SU-DHL-6 (cell line): ENCODE measurements at regions not wholly inside any gene's neighbourhood (a gene's known extent, or its start where the extent isn't known, plus 50 kb on each side); places are given as distances from the start of the nearest gene placed in this dataset.

Experiments
- H2AFZ ChIP-seq: fragments of 200-600 bp; sonication (generic); 2 replicates; pipeline ENCODE4 v1.6.1; 2014; ENCODE audit warnings: low read depth, mild to moderate bottlenecking, moderate library complexity, mixed read lengths, antibody characterized with exemption, low read length; ENCODE audit not compliant: severe bottlenecking
- H3F3A ChIP-seq: fragments of 200-600 bp; shearing (Covaris generic); 2 replicates; pipeline ENCODE4 v1.6.0; 2016; ENCODE audit warnings: antibody characterized with exemption, mild to moderate bottlenecking; ENCODE audit not compliant: insufficient read depth
- H3K27ac ChIP-seq: fragments of 200-600 bp; sonication (generic); 2 replicates; pipeline ENCODE4 v1.5.1; 2016; ENCODE audit warnings: low read depth, mild to moderate bottlenecking, low read length, moderate library complexity, mixed read lengths
- H3K27me3 ChIP-seq: fragments of 200-600 bp; sonication (generic), shearing (Covaris generic); 2 replicates; pipeline ENCODE4 v1.6.0; 2014; ENCODE audit warnings: mild to moderate bottlenecking, low read length
- H3K36me3 ChIP-seq: fragments of 200-600 bp; sonication (generic); 2 replicates; pipeline ENCODE4 v1.6.1; 2014; ENCODE audit warnings: mild to moderate bottlenecking, low read length, mixed read lengths
- H3K4me2 ChIP-seq: fragments of 300-600, 200-600 bp; shearing (Covaris generic), sonication (generic); 2 replicates; pipeline ENCODE4 v1.6.0; 2014; ENCODE audit warnings: low read length, low read depth, mild to moderate bottlenecking; ENCODE audit not compliant: poor library complexity, severe bottlenecking
- H3K4me3 ChIP-seq: fragments of 200-600 bp; sonication (generic); 2 replicates; pipeline ENCODE4 v1.5.1; 2014; ENCODE audit warnings: antibody characterized with exemption, low read length, mild to moderate bottlenecking, mixed read lengths; ENCODE audit not compliant: insufficient read depth, poor library complexity, severe bottlenecking
- H3K79me2 ChIP-seq: fragments of 200-600 bp; sonication (generic); 2 replicates; pipeline ENCODE4 v1.6.1; 2014; ENCODE audit warnings: mild to moderate bottlenecking, low read length, moderate library complexity; ENCODE audit not compliant: insufficient read depth
- H3K9ac ChIP-seq: fragments of 200-600 bp; sonication (generic); 2 replicates; pipeline ENCODE4 v1.7.0; 2014; ENCODE audit warnings: mild to moderate bottlenecking, low read length
- H3K9me2 ChIP-seq: fragments of 200-600 bp; sonication (generic); replicated peaks from 2 replicates; pipeline ENCODE4 v1.6.1; 2014; ENCODE audit warnings: low read length; ENCODE audit not compliant: insufficient read depth
- H3K9me3 ChIP-seq: fragments of 200-600 bp; sonication (generic); 2 replicates; pipeline ENCODE4 v1.6.1; 2014; ENCODE audit warnings: low read length, mixed read lengths; ENCODE audit not compliant: insufficient read depth
- H4K20me1 ChIP-seq: fragments of 200-600 bp; sonication (generic); 2 replicates; pipeline ENCODE4 v1.6.1; 2014; ENCODE audit warnings: low read depth, mild to moderate bottlenecking, antibody characterized with exemption, low read length, moderate library complexity, mixed read lengths
- EZH2phosphoT487 ChIP-seq: fragments of 200-600 bp; sonication (generic), shearing (Covaris generic); conservative IDR thresholded peaks from 2 replicates; pipeline ENCODE4 v1.6.1; 2018; ENCODE audit warnings: mild to moderate bottlenecking, antibody characterized with exemption, low read length, moderate library complexity, mixed read lengths
- TF ChIP-seq, protein P1 (sequence below): fragments of 200-600 bp; sonication (generic); IDR thresholded peaks from one replicate; pipeline ENCODE4 v1.5.1; 2017; ENCODE audit warnings: antibody characterized with exemption, mild to moderate bottlenecking, low read length, moderate library complexity; ENCODE audit not compliant: insufficient read depth, poor library complexity, severe bottlenecking

GRCh38 chr15:77720655-77721054, 87.9 kb upstream of the LINGO1 start:
- no peak overlapping the region for H3K27ac ChIP-seq

GRCh38 chr15:77720173-77720572, 87.5 kb upstream of the LINGO1 start:
- no peaks in the 10 kb centered on the region for H3K9me2 ChIP-seq
- no peaks in the 10 kb centered on the region for H4K20me1 ChIP-seq
- H3K9ac ChIP-seq, result no peak overlapping the region
- no peaks in the 10 kb centered on the region for H3K79me2 ChIP-seq
- H3K4me3 ChIP-seq, result no peak overlapping the region
- TF ChIP-seq, protein P1, sequence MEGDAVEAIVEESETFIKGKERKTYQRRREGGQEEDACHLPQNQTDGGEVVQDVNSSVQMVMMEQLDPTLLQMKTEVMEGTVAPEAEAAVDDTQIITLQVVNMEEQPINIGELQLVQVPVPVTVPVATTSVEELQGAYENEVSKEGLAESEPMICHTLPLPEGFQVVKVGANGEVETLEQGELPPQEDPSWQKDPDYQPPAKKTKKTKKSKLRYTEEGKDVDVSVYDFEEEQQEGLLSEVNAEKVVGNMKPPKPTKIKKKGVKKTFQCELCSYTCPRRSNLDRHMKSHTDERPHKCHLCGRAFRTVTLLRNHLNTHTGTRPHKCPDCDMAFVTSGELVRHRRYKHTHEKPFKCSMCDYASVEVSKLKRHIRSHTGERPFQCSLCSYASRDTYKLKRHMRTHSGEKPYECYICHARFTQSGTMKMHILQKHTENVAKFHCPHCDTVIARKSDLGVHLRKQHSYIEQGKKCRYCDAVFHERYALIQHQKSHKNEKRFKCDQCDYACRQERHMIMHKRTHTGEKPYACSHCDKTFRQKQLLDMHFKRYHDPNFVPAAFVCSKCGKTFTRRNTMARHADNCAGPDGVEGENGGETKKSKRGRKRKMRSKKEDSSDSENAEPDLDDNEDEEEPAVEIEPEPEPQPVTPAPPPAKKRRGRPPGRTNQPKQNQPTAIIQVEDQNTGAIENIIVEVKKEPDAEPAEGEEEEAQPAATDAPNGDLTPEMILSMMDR, result no peak
- TF ChIP-seq EZH2phosphoT487, result no peak
- H3K27me3 ChIP-seq, result no peaks in the 10 kb centered on the region
- no peak overlapping the region for H3K27ac ChIP-seq
- no peaks in the 10 kb centered on the region for H3K9me3 ChIP-seq
- no peak overlapping the region for H3K4me2 ChIP-seq
- H3F3A ChIP-seq, result no peaks in the 10 kb centered on the region
- H2AFZ ChIP-seq, result no peak overlapping the region
- no peaks in the 10 kb centered on the region for H3K36me3 ChIP-seq

More at GRCh38 chr15:77720655-77721054, 87.9 kb upstream of the LINGO1 start:
- H3K79me2 ChIP-seq, result no peaks in the 10 kb centered on the region
- H3K27me3 ChIP-seq, result no peaks in the 10 kb centered on the region
- no peaks in the 10 kb centered on the region for H3F3A ChIP-seq
- no peaks in the 10 kb centered on the region for H3K9me3 ChIP-seq
- no peaks in the 10 kb centered on the region for H3K36me3 ChIP-seq
- H3K9me2 ChIP-seq, result no peaks in the 10 kb centered on the region
- no peak overlapping the region for H3K4me3 ChIP-seq
- H2AFZ ChIP-seq, result no peak overlapping the region
- H3K9ac ChIP-seq, result no peak overlapping the region
- H3K4me2 ChIP-seq, result no peak overlapping the region
- no peaks in the 10 kb centered on the region for H4K20me1 ChIP-seq
- no peak for TF ChIP-seq EZH2phosphoT487
- TF ChIP-seq, protein P1, result no peak

DNA sequence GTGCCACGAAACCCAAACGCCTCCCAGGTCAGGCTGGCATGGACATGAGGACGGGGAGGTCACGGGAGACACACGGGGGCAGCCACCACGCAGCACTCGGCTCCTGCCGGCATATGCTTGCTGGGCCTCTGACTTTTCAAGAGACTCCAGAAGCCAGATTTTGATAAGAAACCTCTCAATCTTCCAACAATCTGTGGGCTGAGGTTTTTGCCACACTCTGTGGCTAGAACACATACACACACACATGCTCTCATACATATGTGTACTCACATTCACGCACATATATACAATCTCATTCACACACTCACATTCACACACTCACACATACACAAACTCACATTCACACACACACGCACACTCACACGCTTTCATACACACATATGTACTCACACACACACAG, 86.7 kb upstream of the LINGO1 start:
- H3K9me3 ChIP-seq, result no peaks in the 10 kb centered on the region
- H3K9ac ChIP-seq, result no peak overlapping the region
- TF ChIP-seq EZH2phosphoT487, result no peak
- TF ChIP-seq, protein P1, result no peak
- H3F3A ChIP-seq, result no peaks in the 10 kb centered on the region
- no peak overlapping the region for H3K4me3 ChIP-seq
- H3K27me3 ChIP-seq, result no peaks in the 10 kb centered on the region
- H3K9me2 ChIP-seq, result no peaks in the 10 kb centered on the region
- H3K79me2 ChIP-seq, result no peaks in the 10 kb centered on the region
- H4K20me1 ChIP-seq, result no peaks in the 10 kb centered on the region
- no peak overlapping the region for H3K4me2 ChIP-seq
- no peak overlapping the region for H3K27ac ChIP-seq
- no peak overlapping the region for H2AFZ ChIP-seq
- no peaks in the 10 kb centered on the region for H3K36me3 ChIP-seq
